ENCODE measurements at regions not wholly inside any gene's neighbourhood (a gene's known extent, or its start where the extent isn't known, plus 50 kb on each side); places are given as distances from the start of the nearest gene placed in this dataset.
"Not testable (repeated sequence)": the region's sequence is repeated elsewhere in the genome, so short reads cannot be mapped to it uniquely, and the experiment has no call there.

GRCh38 chr10:131822013-131822691 lies 78.7 kb upstream of the PPP2R2D start:
- Histone ChIP-seq H3K27me3 (no peaks in the 10 kb centered on the region), H3K4me3 (ENCODE audit: low read depth, low read length) (no peak overlapping the region), H3K4me1 (no peaks in the 10 kb centered on the region), H3K36me3 (no peaks in the 10 kb centered on the region), H3K9me3 (no peaks in the 10 kb centered on the region)
- no peak for DNase-seq
- TF ChIP-seq CTCF (IDR thresholded peaks at IDR 0.05; ENCODE audit: low read depth, low read length) = no peak

GRCh38 chr10:131822692-131823245 lies 78.0 kb upstream of the PPP2R2D start:
- Histone ChIP-seq H3K4me3 (ENCODE audit: low read depth, low read length) (no peak overlapping the region), H3K9me3 (no peaks in the 10 kb centered on the region), H3K27me3 (no peaks in the 10 kb centered on the region), H3K36me3 (no peaks in the 10 kb centered on the region), H3K4me1 (no peaks in the 10 kb centered on the region)
- no peak for DNase-seq
- no peak for TF ChIP-seq CTCF (IDR thresholded peaks at IDR 0.05; ENCODE audit: low read depth, low read length)

- DNase-seq = not testable (repeated sequence)
Measured at GRCh38 chr10:131823601-131824099, 77.2 kb upstream of the PPP2R2D start.

DNA sequence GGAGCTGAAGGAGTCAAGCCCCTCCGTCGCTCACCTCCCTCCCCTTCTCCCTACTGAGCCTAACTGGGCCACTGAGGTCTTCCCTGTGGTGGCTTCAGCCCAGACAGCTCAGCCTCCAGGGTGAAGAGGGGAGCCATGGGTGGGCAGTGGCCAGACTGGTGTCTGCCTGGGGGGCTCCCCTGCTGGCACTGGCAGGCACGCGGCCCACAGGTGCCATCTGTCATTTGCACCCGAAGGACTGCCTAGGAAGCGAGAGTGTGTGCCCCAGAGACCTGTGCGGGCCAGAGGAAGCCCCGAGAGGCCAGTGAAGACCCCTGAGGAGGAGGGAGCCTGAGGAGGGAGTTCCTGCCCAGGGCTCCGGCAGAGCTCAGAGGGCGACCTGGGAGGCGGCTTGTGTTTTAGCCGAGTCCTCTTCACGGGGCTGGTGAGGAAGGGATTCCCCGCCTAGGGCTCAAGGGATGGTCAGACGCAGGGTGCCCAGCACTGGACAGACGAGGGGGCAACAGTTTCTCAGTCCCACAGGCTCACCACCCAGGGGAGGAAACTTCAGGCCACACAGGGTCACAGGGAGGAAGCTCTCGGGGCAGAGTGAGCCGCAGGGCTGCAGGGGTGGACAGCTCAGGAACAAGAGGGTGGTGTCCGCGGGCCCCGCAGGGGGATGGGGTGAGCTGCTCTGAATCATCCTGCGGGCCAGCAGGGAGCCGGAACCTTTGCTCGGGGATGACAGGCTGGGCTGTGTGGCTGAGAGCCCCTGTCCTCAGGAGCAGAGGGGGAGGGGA lies 76.2 kb upstream of the PPP2R2D start:
- no peaks in the 10 kb centered on the region for H3K9me3 ChIP-seq
- no peaks in the 10 kb centered on the region for H3K4me1 ChIP-seq
- H3K4me3 ChIP-seq (ENCODE audit: low read depth, low read length) = no peak overlapping the region
- no peaks in the 10 kb centered on the region for H3K27me3 ChIP-seq
- no peaks in the 10 kb centered on the region for H3K36me3 ChIP-seq
- no peak for DNase-seq
- TF ChIP-seq CTCF (IDR thresholded peaks at IDR 0.05; ENCODE audit: low read depth, low read length) = no peak

More at GRCh38 chr10:131823601-131824099, 77.2 kb upstream of the PPP2R2D start:
- not testable (repeated sequence) for H3K9me3 ChIP-seq; H3K27me3 ChIP-seq; H3K36me3 ChIP-seq; H3K4me1 ChIP-seq; H3K4me3 ChIP-seq (ENCODE audit: low read depth, low read length)

DNA sequence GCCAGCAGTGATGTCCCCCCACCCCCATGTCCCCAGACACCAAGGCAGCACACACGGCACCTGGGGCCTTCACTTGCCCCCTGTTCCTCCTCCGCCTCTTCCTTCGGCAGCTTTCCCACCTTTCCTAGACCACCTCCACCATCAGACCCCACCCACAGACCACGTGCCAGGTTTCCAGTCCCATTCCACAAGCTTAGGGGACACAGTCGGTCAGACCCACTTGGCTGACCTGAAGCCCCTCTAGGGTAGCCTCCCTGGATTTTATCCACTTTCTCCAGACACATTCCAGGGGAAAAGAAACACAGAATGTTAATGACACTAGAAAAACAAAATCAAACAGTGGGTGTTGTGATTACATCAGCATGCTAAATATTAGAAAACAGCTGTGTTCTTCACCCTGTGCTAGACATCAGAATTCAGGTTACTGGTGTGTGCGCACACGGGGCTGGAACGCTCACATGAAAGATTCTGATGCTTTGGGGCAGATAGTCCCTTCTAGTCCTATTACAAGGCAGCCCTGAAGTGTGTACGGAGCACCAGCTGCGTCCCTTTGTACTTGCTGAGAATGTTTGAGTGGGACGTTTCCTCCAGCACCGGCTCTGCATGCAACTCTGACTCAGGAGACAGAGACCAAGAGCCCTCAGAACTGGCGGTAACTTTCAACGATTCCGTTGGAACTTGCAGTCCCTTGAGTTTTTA lies 75.5 kb upstream of the PPP2R2D start:
- H3K36me3 ChIP-seq = no peaks in the 10 kb centered on the region
- H3K27me3 ChIP-seq = no peaks in the 10 kb centered on the region
- H3K4me1 ChIP-seq = no peaks in the 10 kb centered on the region
- no peak for TF ChIP-seq CTCF (IDR thresholded peaks at IDR 0.05; ENCODE audit: low read depth, low read length)
- H3K9me3 ChIP-seq = no peaks in the 10 kb centered on the region
- no peak for DNase-seq
- no peak overlapping the region for H3K4me3 ChIP-seq (ENCODE audit: low read depth, low read length)

- TF ChIP-seq CTCF (IDR thresholded peaks at IDR 0.05; ENCODE audit: low read depth, low read length) = no peak
- H3K9me3 ChIP-seq = no peaks in the 10 kb centered on the region
- H3K36me3 ChIP-seq = no peaks in the 10 kb centered on the region
- H3K27me3 ChIP-seq = no peaks in the 10 kb centered on the region
- no peak overlapping the region for H3K4me3 ChIP-seq (ENCODE audit: low read depth, low read length)
- no peak for DNase-seq
- H3K4me1 ChIP-seq = no peaks in the 10 kb centered on the region
Measured at GRCh38 chr10:131825960-131826650, 74.7 kb upstream of the PPP2R2D start.

Data from BE2C (cell line).